HCT116 (cell line): ENCODE measurements at regions not wholly inside any gene's neighbourhood (a gene's known extent, or its start where the extent isn't known, plus 50 kb on each side); places are given as distances from the start of the nearest gene placed in this dataset.

ENCODE experiments used
- ATAC-seq: fragments of 200-7000 bp; cut with Tn5 transposase; 2 replicates; pipeline ENCODE4 v1.9.1; 2020; ENCODE audit warnings: mild to moderate bottlenecking, moderate library complexity
- BruUV-seq: library from RNA; stranded (reverse); fragments of 400-500 nt; replicated peaks from 2 replicates; lab custom pipeline; 2021; lab: Mats Ljungman, UMichigan
- CTCF ChIA-PET: fragments of 300-600 bp; sonication (Branson Sonifier 250); formaldehyde crosslinking; loops from one replicate; lab custom pipeline; 2021; ENCODE audit warnings: antibody characterized with exemption; lab: Charles Lee
- POLR2A ChIA-PET: fragments of 300-600, 350-600 bp; sonication (Branson Sonifier 250); formaldehyde crosslinking; loops from one replicate; lab custom pipeline; 2021; ENCODE audit warnings: antibody characterized with exemption; lab: Charles Lee
- RAD21 ChIA-PET, 2 experiments: fragments of 300-600 bp; sonication (Branson Sonifier 250); formaldehyde crosslinking; loops; one replicate each; lab custom pipeline; 2023; ENCODE audit warnings: low total read pairs in 2 of 2; ENCODE audit not compliant: uncharacterized antibody in 2 of 2, unreplicated experiment in 2 of 2, low non-redundant PET in 1 of 2; lab: Charles Lee
- DNase-seq: peaks from one replicate; pipeline ENCODE4 v3.0.0-alpha.2; 2010; ENCODE audit warnings: low read depth, low spot score
- H2AFZ ChIP-seq: fragments of 200-600 bp; shearing (Covaris generic), sonication (generic); 2 replicates; pipeline ENCODE4 v1.6.1; 2017; ENCODE audit warnings: low read depth, mixed run types, mixed read lengths, antibody characterized with exemption, low read length; ENCODE audit not compliant: poor library complexity, severe bottlenecking
- H3K27ac ChIP-seq: 2 replicates; pipeline ENCODE4 v1.5.1; 2012; ENCODE audit warnings: low read depth, low read length
- H3K27me3 ChIP-seq: fragments of 200-600 bp; sonication (generic); 2 replicates; pipeline ENCODE4 v1.6.1; 2016; ENCODE audit warnings: mixed run types, low read length, mixed read lengths; ENCODE audit not compliant: insufficient read depth
- H3K36me3 ChIP-seq, 2 experiments: fragments of 200-500 bp in 1 of 2; fragments of 200-600 bp in 1 of 2; sonication (Bioruptor generic) in 1 of 2; sonication (generic) in 1 of 2; 2 replicates each; pipeline versions ENCODE4 v1.5.1 to v1.6.1; 2014 to 2016; ENCODE audit warnings: low read length in 2 of 2, inconsistent platforms in 1 of 2, mixed read lengths in 1 of 2, mixed run types in 1 of 2; ENCODE audit not compliant: insufficient read depth in 2 of 2, control insufficient read depth in 1 of 2
- H3K4me1 ChIP-seq, 2 experiments: fragments of 200-600 bp in 1 of 2; sonication (generic) in 1 of 2; 2 replicates each; pipeline versions ENCODE4 v1.5.1 to v1.6.1; 2012 to 2017; ENCODE audit warnings: low read length in 2 of 2, inconsistent platforms in 1 of 2, mild to moderate bottlenecking in 1 of 2, mixed read lengths in 1 of 2, mixed run types in 1 of 2, moderate library complexity in 1 of 2; ENCODE audit not compliant: insufficient read depth in 2 of 2, control insufficient read depth in 1 of 2
- H3K4me2 ChIP-seq: fragments of 200-600 bp; sonication (generic); 2 replicates; pipeline ENCODE4 v1.6.1; 2017; ENCODE audit warnings: mixed run types, low read length, mixed read lengths
- H3K4me3 ChIP-seq, 2 experiments: fragments of 200-600 bp in 1 of 2; sonication (generic) in 1 of 2; replicated peaks in 1 of 2; 2 replicates each; pipeline ENCODE4 v1.5.1; 2011 to 2016; ENCODE audit warnings: low read length in 2 of 2, control low read depth in 1 of 2, low read depth in 1 of 2, mild to moderate bottlenecking in 1 of 2, mixed read lengths in 1 of 2, mixed run types in 1 of 2
- H3K79me2 ChIP-seq: fragments of 200-600 bp; sonication (generic); 2 replicates; pipeline ENCODE4 v1.6.1; 2017; ENCODE audit warnings: mild to moderate bottlenecking, mixed run types, low read length, moderate library complexity, mixed read lengths; ENCODE audit not compliant: insufficient read depth
- H3K9ac ChIP-seq: fragments of 200-600 bp; sonication (generic); 2 replicates; pipeline ENCODE4 v1.6.1; 2016; ENCODE audit warnings: low read length, mixed read lengths
- H3K9me2 ChIP-seq: fragments of 200-600 bp; sonication (generic), shearing (Covaris generic); 2 replicates; pipeline ENCODE4 v1.6.1; 2017; ENCODE audit warnings: mixed run types, mild to moderate bottlenecking, moderate library complexity; ENCODE audit not compliant: insufficient read depth
- H3K9me3 ChIP-seq, 2 experiments: fragments of 200-500 bp in 1 of 2; fragments of 200-600 bp in 1 of 2; sonication (Bioruptor generic) in 1 of 2; sonication (generic) in 1 of 2; 2 replicates each; pipeline ENCODE4 v1.6.1; 2014 to 2017; ENCODE audit warnings: low read length in 2 of 2, mixed read lengths in 2 of 2, inconsistent platforms in 1 of 2, low read depth in 1 of 2, mild to moderate bottlenecking in 1 of 2, mixed run types in 1 of 2, moderate library complexity in 1 of 2; ENCODE audit not compliant: control insufficient read depth in 1 of 2, insufficient read depth in 1 of 2
- H4K20me1 ChIP-seq: fragments of 200-600 bp; sonication (generic), shearing (Covaris generic); 2 replicates; pipeline ENCODE4 v1.6.1; 2017; ENCODE audit warnings: mixed run types, mild to moderate bottlenecking, moderate library complexity; ENCODE audit not compliant: insufficient read depth
- CBX3 ChIP-seq: IDR thresholded peaks from 2 replicates; pipeline ENCODE4 v1.6.1; 2012; ENCODE audit warnings: low read depth
- EZH2 ChIP-seq: fragments of 200-600 bp; sonication (generic); IDR thresholded peaks from 2 replicates; pipeline ENCODE4 v1.6.1; 2017; ENCODE audit warnings: antibody characterized with exemption, mixed run types
- EZH2phosphoT487 ChIP-seq: fragments of 200-600 bp; IDR thresholded peaks from 2 replicates; pipeline ENCODE4 v1.6.1; 2018; ENCODE audit warnings: antibody characterized with exemption, borderline replicate concordance
- FOSL1 ChIP-seq: IDR thresholded peaks from 2 replicates; pipeline ENCODE4 v1.6.1; 2012; ENCODE audit warnings: low read depth
- JUND ChIP-seq: IDR thresholded peaks from 2 replicates; pipeline ENCODE4 v1.6.1; 2012
- RAD21 ChIP-seq: IDR thresholded peaks from 2 replicates; pipeline ENCODE4 v1.6.1; 2012; ENCODE audit warnings: low read depth, mild to moderate bottlenecking
- REST ChIP-seq: IDR thresholded peaks from 2 replicates; pipeline ENCODE4 v1.6.1; 2012; ENCODE audit warnings: low read depth
- SRF ChIP-seq: IDR thresholded peaks from 2 replicates; pipeline ENCODE4 v1.6.1; 2012; ENCODE audit warnings: low read depth
- TCF7L2 ChIP-seq: IDR thresholded peaks from 2 replicates; pipeline ENCODE4 v1.7.0; 2011; ENCODE audit warnings: borderline replicate concordance, inconsistent platforms; ENCODE audit not compliant: insufficient read depth, insufficient read length; ENCODE audit errors: extremely low read depth
- ZNF274 ChIP-seq: fragments of 200-500 bp; sonication (Bioruptor generic); IDR thresholded peaks from 2 replicates; pipeline ENCODE4 v1.6.1; 2014; ENCODE audit warnings: mild to moderate bottlenecking, low read depth, low read length, inconsistent platforms
- intact Hi-C: fragments of 100-400 bp; cut with micrococcal nuclease; formaldehyde crosslinking; loops from 2 replicates; pipeline ENCODE4 v1.10.0; 2022

DNA sequence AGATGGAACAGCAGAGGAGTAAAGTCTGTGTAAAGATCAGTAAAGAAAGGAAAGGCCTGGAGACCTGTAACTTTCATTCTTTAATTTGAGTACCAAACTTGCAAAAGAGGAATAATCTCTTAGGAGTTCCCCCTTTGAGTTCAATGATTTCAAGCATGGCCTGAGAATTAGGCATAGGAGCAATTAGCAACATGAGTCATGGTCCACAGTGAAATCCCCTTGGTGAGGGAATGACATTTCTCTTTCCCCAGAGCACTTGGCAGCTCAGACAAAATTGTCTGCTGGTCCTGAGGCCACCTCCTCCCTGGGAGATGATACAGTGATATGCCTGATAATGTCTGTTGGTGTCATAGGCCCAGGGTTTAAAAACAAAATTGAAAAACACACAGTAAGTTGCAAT, 81.4 kb upstream of the CRBN start (continued):
- no peak for TF ChIP-seq REST
- TF ChIP-seq, all 23 proteins: peak for 0

GRCh38 chr3:3259181-3259580, 79.7 kb upstream of the CRBN start:
- Histone ChIP-seq H3K4me2 (no peak overlapping the region), H3K4me1 (no peaks in the 10 kb centered on the region), H3K4me3 (no peak overlapping the region), H3K36me3 (no peaks in the 10 kb centered on the region), H3K9me3 (peaks cover 0 to 6% of the 10 kb centered on the region in 2 experiments; a peak in 1 of 4 replicates), H4K20me1 (no peaks in the 10 kb centered on the region), H3K27ac (no peak overlapping the region), H3K27me3 (no peaks in the 10 kb centered on the region), H3K9ac (no peak overlapping the region), H3K79me2 (no peaks in the 10 kb centered on the region), H2AFZ (no peak overlapping the region), H3K9me2 (no peaks in the 10 kb centered on the region)
- ATAC-seq (no peak), DNase-seq (no peak)
- RAD21 ChIA-PET = no interaction called here
- intact Hi-C loops = no loop called here
- no TSS peak for BruUV-seq
- CTCF ChIA-PET = no interaction called here
- POLR2A ChIA-PET = no interaction called here
- TF ChIP-seq JUND (no peak), RAD21 (no peak), FOSL1 (no peak)

GRCh38 chr3:3258281-3258680, 78.8 kb upstream of the CRBN start:
- intact Hi-C loops = no loop called here
- Histone ChIP-seq H3K79me2 (no peaks in the 10 kb centered on the region), H3K9ac (no peak overlapping the region), H3K4me3 (no peak overlapping the region), H3K36me3 (no peaks in the 10 kb centered on the region), H3K4me2 (no peak overlapping the region), H4K20me1 (no peaks in the 10 kb centered on the region), H2AFZ (no peak overlapping the region), H3K27me3 (no peaks in the 10 kb centered on the region), H3K4me1 (no peaks in the 10 kb centered on the region), H3K27ac (no peak overlapping the region), H3K9me3 (peaks cover 0 to 6% of the 10 kb centered on the region in 2 experiments; a peak in 1 of 4 replicates), H3K9me2 (no peaks in the 10 kb centered on the region)
- POLR2A ChIA-PET = no interaction called here
- ATAC-seq = no peak
- no peak for DNase-seq
- TF ChIP-seq EZH2 (no peak), SRF (no peak), TCF7L2 (no peak), EZH2phosphoT487 (no peak), ZNF274 (no peak), CBX3 (no peak), REST (no peak)
- CTCF ChIA-PET = no interaction called here
- RAD21 ChIA-PET = no interaction called here
- no TSS peak for BruUV-seq
